Liver (tissue), 8 donors: ENCODE measurements at regions not wholly inside any gene's neighbourhood (a gene's known extent, or its start where the extent isn't known, plus 50 kb on each side); places are given as distances from the start of the nearest gene placed in this dataset.

Experiments
- DNase-seq: peaks from one replicate; pipeline ENCODE4 v3.0.0-alpha.2; 2017; ENCODE audit warnings: low spot score
- H3K27ac ChIP-seq, 2 donors: one replicate each; pipeline ENCODE4 v1.7.0; 2013; ENCODE audit warnings: inconsistent platforms in 2 of 2, low read length in 2 of 2, control low read depth in 1 of 2, low read depth in 1 of 2, mild to moderate bottlenecking in 1 of 2
- H3K27me3 ChIP-seq, 4 donors: one replicate each; pipeline versions ENCODE4 v1.6.1 to v1.7.0; 2013; ENCODE audit warnings: low read length in 3 of 4, inconsistent platforms in 1 of 4, mild to moderate bottlenecking in 1 of 4, moderate library complexity in 1 of 4; ENCODE audit not compliant: control insufficient read depth in 4 of 4, insufficient read depth in 4 of 4
- H3K36me3 ChIP-seq, 4 donors: one replicate each; pipeline versions ENCODE4 v1.6.1 to v1.7.0; 2013; ENCODE audit warnings: low read length in 3 of 4, mild to moderate bottlenecking in 3 of 4, low read depth in 1 of 4, moderate library complexity in 1 of 4; ENCODE audit not compliant: control insufficient read depth in 4 of 4, insufficient read depth in 3 of 4
- H3K4me1 ChIP-seq, 4 donors: one replicate each; pipeline versions ENCODE4 v1.6.1 to v1.7.0; 2013; ENCODE audit warnings: low read length in 3 of 4, mild to moderate bottlenecking in 3 of 4, moderate library complexity in 1 of 4; ENCODE audit not compliant: control insufficient read depth in 4 of 4, insufficient read depth in 4 of 4
- H3K4me3 ChIP-seq, 3 donors: one replicate each; pipeline versions ENCODE4 v1.6.1 to v1.7.0; 2013; ENCODE audit warnings: low read length in 3 of 3, control low read depth in 1 of 3, low read depth in 1 of 3, mild to moderate bottlenecking in 1 of 3
- H3K9ac ChIP-seq, 2 donors: one replicate each; pipeline ENCODE4 v1.7.0; 2013; ENCODE audit warnings: low read length in 2 of 2, mild to moderate bottlenecking in 2 of 2, moderate library complexity in 2 of 2, control low read depth in 1 of 2, low read depth in 1 of 2
- H3K9me3 ChIP-seq, 4 donors: one replicate each; pipeline versions ENCODE4 v1.6.1 to v1.7.0; 2013; ENCODE audit warnings: low read length in 3 of 4; ENCODE audit not compliant: control insufficient read depth in 4 of 4
- FOXA1 ChIP-seq: IDR thresholded peaks from 2 replicates; pipeline ENCODE4 v1.6.1; 2016; ENCODE audit warnings: antibody characterized with exemption
- FOXA2 ChIP-seq: IDR thresholded peaks from 2 replicates; pipeline ENCODE4 v1.6.1; 2016; ENCODE audit warnings: antibody characterized with exemption
- GABPA ChIP-seq, 2 donors: IDR thresholded peaks in 1 of 2; conservative IDR thresholded peaks in 1 of 2; 2 replicates each; pipeline ENCODE4 v1.6.1; 2016; ENCODE audit warnings: antibody characterized with exemption in 2 of 2, mild to moderate bottlenecking in 1 of 2, moderate library complexity in 1 of 2
- HNF4A ChIP-seq, 2 donors: conservative IDR thresholded peaks; 2 replicates each; pipeline ENCODE4 v1.6.1; 2016; ENCODE audit warnings: antibody characterized with exemption in 2 of 2, mild to moderate bottlenecking in 2 of 2
- HNF4G ChIP-seq: IDR thresholded peaks from 2 replicates; pipeline ENCODE4 v1.6.1; 2016; ENCODE audit warnings: antibody characterized with exemption
- JUND ChIP-seq, 2 donors: IDR thresholded peaks; 2 replicates each; pipeline ENCODE4 v1.6.1; 2016; ENCODE audit warnings: antibody characterized with exemption in 2 of 2
- NR2F2 ChIP-seq: IDR thresholded peaks from 2 replicates; pipeline ENCODE4 v1.6.1; 2016; ENCODE audit warnings: antibody characterized with exemption
- RAD21 ChIP-seq, 2 donors: IDR thresholded peaks; 2 replicates each; pipeline ENCODE4 v1.6.1; 2016; ENCODE audit warnings: antibody characterized with exemption in 2 of 2, mild to moderate bottlenecking in 2 of 2
- RXRA ChIP-seq, 2 donors: IDR thresholded peaks; 2 replicates each; pipeline ENCODE4 v1.6.1; 2017 to 2018; ENCODE audit warnings: antibody characterized with exemption in 2 of 2, mild to moderate bottlenecking in 1 of 2
- SP1 ChIP-seq: IDR thresholded peaks from 2 replicates; pipeline ENCODE4 v1.6.1; 2018; ENCODE audit warnings: antibody characterized with exemption, mild to moderate bottlenecking
- TAF1 ChIP-seq: conservative IDR thresholded peaks from 2 replicates; pipeline ENCODE4 v1.6.1; 2016; ENCODE audit warnings: antibody characterized with exemption, mild to moderate bottlenecking
- YY1 ChIP-seq: IDR thresholded peaks from 2 replicates; pipeline ENCODE4 v1.6.1; 2016; ENCODE audit warnings: antibody characterized with exemption, mild to moderate bottlenecking
- WGBS: extraction: QIAGEN DNeasy Blood & Tissue Kit; methylation state at CpG from one replicate; pipeline ENCODE4 v1.1.7; 2013; 5-methylcytosine and 5-hydroxymethylcytosine counted together
- TF ChIP-seq, protein P1 (sequence below): IDR thresholded peaks from 2 replicates; pipeline ENCODE4 v1.6.1; 2016; ENCODE audit warnings: antibody characterized with exemption
- TF ChIP-seq, protein P2 (sequence below): fragments of 150-350 bp; IDR thresholded peaks from 2 replicates; pipeline ENCODE4 v1.5.1; 2017; ENCODE audit warnings: improper control_type of control experiment, low read depth, low read length; ENCODE audit not compliant: missing input control
- TF ChIP-seq, protein P3 (sequence below): IDR thresholded peaks from 2 replicates; pipeline ENCODE4 v1.6.1; 2016; ENCODE audit warnings: antibody characterized with exemption
- TF ChIP-seq, protein P4 (sequence below): IDR thresholded peaks from 2 replicates; pipeline ENCODE4 v1.6.1; 2016; ENCODE audit warnings: antibody characterized with exemption, mild to moderate bottlenecking
- TF ChIP-seq, protein P5 (sequence below): IDR thresholded peaks from 2 replicates; pipeline ENCODE4 v1.6.1; 2016; ENCODE audit warnings: antibody characterized with exemption
- donor health status: healthy.
- donor health status: healthy.
- donor health status: healthy.
- donor health status: healthy.
- donor health status: healthy.

DNA sequence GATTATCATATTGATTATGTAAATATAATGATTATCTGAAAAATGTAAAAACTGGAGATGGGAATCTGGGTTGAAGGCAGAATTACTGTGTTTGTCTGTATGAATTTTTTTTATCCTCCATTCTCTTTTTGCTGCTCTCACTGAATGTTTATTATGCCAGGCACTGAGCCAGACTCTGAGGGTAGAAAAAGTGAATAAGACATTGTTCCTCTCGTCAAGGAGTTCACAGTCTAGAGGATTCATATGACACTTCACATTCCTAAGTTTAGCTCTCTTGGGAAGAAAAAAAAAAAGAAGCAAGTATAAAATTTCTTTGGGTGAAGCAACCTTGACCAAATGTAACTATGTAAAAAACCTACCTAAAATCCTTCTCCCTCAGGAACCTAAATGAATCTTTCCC lies 120.9 kb upstream of the LMO3 start:
- Histone ChIP-seq H3K9me3 (no peaks in the 10 kb centered on the region), H3K27me3 (no peaks in the 10 kb centered on the region), H3K9ac (no peak overlapping the region), H3K36me3 (no peaks in the 10 kb centered on the region), H3K4me1 (no peaks in the 10 kb centered on the region), H3K4me3 (no peak overlapping the region), H3K27ac (no peak overlapping the region)
- WGBS, result 67% methylated on average over 1 of the region's 1 CpG
- no peak for DNase-seq
- TF ChIP-seq HNF4G, result no peak
- TF ChIP-seq, protein P1, sequence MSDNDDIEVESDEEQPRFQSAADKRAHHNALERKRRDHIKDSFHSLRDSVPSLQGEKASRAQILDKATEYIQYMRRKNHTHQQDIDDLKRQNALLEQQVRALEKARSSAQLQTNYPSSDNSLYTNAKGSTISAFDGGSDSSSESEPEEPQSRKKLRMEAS, result no peak
- TF ChIP-seq, protein P2, sequence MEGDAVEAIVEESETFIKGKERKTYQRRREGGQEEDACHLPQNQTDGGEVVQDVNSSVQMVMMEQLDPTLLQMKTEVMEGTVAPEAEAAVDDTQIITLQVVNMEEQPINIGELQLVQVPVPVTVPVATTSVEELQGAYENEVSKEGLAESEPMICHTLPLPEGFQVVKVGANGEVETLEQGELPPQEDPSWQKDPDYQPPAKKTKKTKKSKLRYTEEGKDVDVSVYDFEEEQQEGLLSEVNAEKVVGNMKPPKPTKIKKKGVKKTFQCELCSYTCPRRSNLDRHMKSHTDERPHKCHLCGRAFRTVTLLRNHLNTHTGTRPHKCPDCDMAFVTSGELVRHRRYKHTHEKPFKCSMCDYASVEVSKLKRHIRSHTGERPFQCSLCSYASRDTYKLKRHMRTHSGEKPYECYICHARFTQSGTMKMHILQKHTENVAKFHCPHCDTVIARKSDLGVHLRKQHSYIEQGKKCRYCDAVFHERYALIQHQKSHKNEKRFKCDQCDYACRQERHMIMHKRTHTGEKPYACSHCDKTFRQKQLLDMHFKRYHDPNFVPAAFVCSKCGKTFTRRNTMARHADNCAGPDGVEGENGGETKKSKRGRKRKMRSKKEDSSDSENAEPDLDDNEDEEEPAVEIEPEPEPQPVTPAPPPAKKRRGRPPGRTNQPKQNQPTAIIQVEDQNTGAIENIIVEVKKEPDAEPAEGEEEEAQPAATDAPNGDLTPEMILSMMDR, result no peak
- TF ChIP-seq, protein P3, sequence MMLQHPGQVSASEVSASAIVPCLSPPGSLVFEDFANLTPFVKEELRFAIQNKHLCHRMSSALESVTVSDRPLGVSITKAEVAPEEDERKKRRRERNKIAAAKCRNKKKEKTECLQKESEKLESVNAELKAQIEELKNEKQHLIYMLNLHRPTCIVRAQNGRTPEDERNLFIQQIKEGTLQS, result no peak
- no peak for TF ChIP-seq YY1
- TF ChIP-seq FOXA2, result no peak
- no peak for TF ChIP-seq FOXA1
- TF ChIP-seq NR2F2, result no peak
- TF ChIP-seq, protein P4, sequence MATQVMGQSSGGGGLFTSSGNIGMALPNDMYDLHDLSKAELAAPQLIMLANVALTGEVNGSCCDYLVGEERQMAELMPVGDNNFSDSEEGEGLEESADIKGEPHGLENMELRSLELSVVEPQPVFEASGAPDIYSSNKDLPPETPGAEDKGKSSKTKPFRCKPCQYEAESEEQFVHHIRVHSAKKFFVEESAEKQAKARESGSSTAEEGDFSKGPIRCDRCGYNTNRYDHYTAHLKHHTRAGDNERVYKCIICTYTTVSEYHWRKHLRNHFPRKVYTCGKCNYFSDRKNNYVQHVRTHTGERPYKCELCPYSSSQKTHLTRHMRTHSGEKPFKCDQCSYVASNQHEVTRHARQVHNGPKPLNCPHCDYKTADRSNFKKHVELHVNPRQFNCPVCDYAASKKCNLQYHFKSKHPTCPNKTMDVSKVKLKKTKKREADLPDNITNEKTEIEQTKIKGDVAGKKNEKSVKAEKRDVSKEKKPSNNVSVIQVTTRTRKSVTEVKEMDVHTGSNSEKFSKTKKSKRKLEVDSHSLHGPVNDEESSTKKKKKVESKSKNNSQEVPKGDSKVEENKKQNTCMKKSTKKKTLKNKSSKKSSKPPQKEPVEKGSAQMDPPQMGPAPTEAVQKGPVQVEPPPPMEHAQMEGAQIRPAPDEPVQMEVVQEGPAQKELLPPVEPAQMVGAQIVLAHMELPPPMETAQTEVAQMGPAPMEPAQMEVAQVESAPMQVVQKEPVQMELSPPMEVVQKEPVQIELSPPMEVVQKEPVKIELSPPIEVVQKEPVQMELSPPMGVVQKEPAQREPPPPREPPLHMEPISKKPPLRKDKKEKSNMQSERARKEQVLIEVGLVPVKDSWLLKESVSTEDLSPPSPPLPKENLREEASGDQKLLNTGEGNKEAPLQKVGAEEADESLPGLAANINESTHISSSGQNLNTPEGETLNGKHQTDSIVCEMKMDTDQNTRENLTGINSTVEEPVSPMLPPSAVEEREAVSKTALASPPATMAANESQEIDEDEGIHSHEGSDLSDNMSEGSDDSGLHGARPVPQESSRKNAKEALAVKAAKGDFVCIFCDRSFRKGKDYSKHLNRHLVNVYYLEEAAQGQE, result no peak
- TF ChIP-seq, protein P5, sequence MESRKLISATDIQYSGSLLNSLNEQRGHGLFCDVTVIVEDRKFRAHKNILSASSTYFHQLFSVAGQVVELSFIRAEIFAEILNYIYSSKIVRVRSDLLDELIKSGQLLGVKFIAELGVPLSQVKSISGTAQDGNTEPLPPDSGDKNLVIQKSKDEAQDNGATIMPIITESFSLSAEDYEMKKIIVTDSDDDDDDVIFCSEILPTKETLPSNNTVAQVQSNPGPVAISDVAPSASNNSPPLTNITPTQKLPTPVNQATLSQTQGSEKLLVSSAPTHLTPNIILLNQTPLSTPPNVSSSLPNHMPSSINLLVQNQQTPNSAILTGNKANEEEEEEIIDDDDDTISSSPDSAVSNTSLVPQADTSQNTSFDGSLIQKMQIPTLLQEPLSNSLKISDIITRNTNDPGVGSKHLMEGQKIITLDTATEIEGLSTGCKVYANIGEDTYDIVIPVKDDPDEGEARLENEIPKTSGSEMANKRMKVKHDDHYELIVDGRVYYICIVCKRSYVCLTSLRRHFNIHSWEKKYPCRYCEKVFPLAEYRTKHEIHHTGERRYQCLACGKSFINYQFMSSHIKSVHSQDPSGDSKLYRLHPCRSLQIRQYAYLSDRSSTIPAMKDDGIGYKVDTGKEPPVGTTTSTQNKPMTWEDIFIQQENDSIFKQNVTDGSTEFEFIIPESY, result no peak
- TF ChIP-seq RAD21 (IDR thresholded peaks at IDR 0.05), result no peak
- no peak for TF ChIP-seq HNF4A (conservative IDR thresholded peaks at IDR 0.05)
- no peak for TF ChIP-seq RXRA (IDR thresholded peaks at IDR 0.05)
- TF ChIP-seq TAF1, result no peak
- TF ChIP-seq JUND (IDR thresholded peaks at IDR 0.05), result no peak

DNA sequence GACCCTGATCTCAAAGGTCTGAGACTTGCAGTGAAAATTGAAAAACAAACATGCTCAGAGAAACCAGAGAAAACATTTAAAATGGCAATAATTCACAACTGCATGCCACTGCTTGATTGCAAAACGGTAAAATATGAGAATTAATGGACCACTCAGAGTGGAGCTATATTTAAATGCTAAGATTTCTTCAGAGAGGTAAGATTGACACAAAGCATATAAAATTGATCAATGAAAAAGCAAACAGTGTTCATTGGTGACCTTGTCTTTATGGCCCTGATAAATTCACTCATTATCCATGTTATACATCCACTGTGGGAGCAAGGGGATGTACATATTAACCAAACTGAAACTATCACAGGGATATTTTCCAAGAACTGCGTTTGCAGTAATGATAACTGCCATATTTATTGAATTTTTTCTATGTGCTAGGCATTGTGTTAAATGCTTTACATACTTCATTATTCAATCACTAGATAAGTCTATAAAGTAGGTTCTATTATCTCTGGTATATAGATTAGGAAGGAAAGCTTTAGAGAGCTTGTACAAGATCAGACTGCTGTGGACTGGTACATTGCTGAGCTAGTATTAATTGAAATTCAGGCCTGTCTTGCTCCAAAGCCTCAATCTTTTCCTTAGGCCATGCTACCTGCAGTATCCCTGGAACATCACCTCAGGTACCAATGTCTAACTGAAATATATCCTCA lies 113.9 kb upstream of the LMO3 start:
- Histone ChIP-seq H3K4me3 (no peak overlapping the region), H3K27ac (no peak overlapping the region), H3K4me1 (peaks cover 0 to 3% (median 0%) of the 10 kb centered on the region in 4 donors), H3K36me3 (no peaks in the 10 kb centered on the region), H3K9me3 (no peaks in the 10 kb centered on the region), H3K9ac (no peak overlapping the region), H3K27me3 (no peaks in the 10 kb centered on the region)
- TF ChIP-seq, protein P5, result no peak
- TF ChIP-seq HNF4G (no peak), TAF1 (no peak), FOXA1 (no peak), GABPA (IDR thresholded peaks at IDR 0.05 in 1 of 2, conservative IDR thresholded peaks at IDR 0.05 in 1 of 2) (no peak), FOXA2 (no peak), RAD21 (IDR thresholded peaks at IDR 0.05) (no peak), SP1 (no peak), HNF4A (conservative IDR thresholded peaks at IDR 0.05) (no peak), JUND (IDR thresholded peaks at IDR 0.05) (no peak)
- TF ChIP-seq, protein P2, result no peak
- no peak for DNase-seq
- WGBS, result 49% methylated on average over 2 of the region's 2 CpGs
